ENCODE measurements at regions not wholly inside any gene's neighbourhood (a gene's known extent, or its start where the extent isn't known, plus 50 kb on each side); places are given as distances from the start of the nearest gene placed in this dataset.

DNA sequence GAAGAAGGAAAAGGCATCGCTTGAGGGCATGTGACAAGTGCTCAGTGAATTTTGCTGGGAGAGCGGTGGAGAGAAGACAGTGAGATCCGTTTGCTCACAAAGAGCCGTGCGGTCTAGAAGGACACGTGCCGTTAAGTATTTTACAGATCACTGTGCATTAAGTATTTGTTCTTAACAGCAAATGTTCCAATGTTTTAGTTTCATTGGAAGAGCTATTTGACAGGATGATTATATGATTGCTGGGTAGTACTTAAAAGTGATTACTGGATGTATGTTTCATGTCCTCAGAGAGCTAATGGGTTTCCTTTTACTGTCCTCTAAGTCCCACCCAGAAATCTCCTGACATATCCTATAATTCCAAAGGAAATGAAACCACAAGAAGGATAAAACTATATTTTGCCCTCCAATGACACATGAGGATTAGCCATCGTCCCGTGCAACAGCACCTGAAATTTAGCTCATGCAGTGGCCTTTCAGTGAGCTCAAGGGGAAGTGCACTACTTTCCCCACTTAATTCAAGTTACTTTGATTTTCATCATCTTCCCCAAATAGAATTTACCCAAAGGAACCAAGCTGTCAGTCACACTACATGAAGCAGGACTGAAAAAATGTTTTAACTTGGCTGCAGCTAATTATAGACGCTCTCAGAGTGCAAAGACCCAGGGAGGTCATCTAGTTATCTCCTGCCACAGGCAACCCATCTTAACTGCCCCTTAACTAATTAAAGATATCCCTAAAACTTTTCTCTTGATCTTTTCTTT is 80.3 kb downstream of the KLF6 start:
- DNase-seq (ENCODE audit: low spot score in 2 of 2), result no peak
- TF ChIP-seq, protein P1, sequence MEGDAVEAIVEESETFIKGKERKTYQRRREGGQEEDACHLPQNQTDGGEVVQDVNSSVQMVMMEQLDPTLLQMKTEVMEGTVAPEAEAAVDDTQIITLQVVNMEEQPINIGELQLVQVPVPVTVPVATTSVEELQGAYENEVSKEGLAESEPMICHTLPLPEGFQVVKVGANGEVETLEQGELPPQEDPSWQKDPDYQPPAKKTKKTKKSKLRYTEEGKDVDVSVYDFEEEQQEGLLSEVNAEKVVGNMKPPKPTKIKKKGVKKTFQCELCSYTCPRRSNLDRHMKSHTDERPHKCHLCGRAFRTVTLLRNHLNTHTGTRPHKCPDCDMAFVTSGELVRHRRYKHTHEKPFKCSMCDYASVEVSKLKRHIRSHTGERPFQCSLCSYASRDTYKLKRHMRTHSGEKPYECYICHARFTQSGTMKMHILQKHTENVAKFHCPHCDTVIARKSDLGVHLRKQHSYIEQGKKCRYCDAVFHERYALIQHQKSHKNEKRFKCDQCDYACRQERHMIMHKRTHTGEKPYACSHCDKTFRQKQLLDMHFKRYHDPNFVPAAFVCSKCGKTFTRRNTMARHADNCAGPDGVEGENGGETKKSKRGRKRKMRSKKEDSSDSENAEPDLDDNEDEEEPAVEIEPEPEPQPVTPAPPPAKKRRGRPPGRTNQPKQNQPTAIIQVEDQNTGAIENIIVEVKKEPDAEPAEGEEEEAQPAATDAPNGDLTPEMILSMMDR (IDR thresholded peaks at IDR 0.05), result no peak
- TF ChIP-seq POLR2A (IDR thresholded peaks at IDR 0.05), result no peak
- no peak for TF ChIP-seq POLR2AphosphoS5 (IDR thresholded peaks at IDR 0.05)
- no peak for TF ChIP-seq EP300 (IDR thresholded peaks at IDR 0.05)
- WGBS, result 90% methylated on average over 10 of the region's 10 CpGs
- no peak overlapping the region for H3K27ac ChIP-seq
- no peaks in the 10 kb centered on the region for H3K36me3 ChIP-seq
- no peaks in the 10 kb centered on the region for H3K27me3 ChIP-seq
- no peak overlapping the region for H3K4me3 ChIP-seq
- no peaks in the 10 kb centered on the region for H3K9me3 ChIP-seq
- H3K4me1 ChIP-seq, result no peaks in the 10 kb centered on the region

DNA sequence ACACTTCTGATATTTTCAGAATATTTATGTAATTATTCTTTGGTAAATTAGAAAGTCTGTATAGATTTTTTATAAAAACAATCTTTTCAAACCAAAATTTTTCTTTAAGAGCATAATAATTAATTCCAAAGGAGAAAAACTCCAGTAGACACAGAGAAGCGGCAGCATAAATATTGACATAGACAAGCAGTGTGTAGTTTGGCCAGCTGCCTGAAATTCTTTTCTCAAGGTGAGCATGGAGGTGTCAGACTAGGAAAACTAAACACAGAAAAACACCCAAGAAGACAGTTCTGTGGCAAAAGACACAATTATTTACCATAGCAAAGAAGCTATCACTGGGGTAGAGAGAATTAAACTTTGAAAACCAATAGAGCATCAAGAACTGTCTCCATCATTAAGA is 82.4 kb downstream of the KLF6 start:
- Histone ChIP-seq H3K36me3 (no peaks in the 10 kb centered on the region), H3K4me3 (no peak overlapping the region), H3K27me3 (no peaks in the 10 kb centered on the region), H3K27ac (no peak overlapping the region), H3K9me3 (no peaks in the 10 kb centered on the region), H3K4me1 (no peaks in the 10 kb centered on the region)
- no peak for DNase-seq (ENCODE audit: low spot score in 2 of 2)
- TF ChIP-seq POLR2AphosphoS5 (IDR thresholded peaks at IDR 0.05), result no peak
- TF ChIP-seq POLR2A (IDR thresholded peaks at IDR 0.05), result no peak
- no peak for TF ChIP-seq EP300 (IDR thresholded peaks at IDR 0.05)
- TF ChIP-seq, protein P1 (IDR thresholded peaks at IDR 0.05), result no peak
- 89% methylated on average over 1 of the region's 1 CpG for WGBS

DNA sequence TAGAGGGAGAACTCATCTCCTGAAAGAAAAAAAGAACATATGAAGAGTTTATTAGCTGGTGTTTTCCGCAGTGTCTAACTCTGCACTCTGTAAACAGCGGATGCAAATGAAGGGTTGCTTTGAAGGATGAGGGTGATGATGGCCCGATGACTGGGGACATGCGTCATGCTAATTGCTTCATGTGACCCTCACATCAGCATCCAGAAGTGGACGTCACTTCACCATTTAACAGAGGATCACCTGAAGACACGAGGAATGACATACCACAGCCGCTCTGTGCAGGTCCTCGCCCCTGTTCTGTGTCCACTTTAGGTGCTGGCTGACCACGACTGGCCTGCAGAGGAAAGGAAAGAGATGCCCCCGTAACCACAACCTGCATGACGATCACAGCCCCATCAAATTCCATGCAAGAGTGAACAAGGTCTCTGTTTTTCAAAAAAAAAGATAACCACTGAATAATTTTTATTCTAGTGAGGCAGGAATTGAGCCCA is 82.9 kb downstream of the KLF6 start:
- H3K27me3 ChIP-seq, result no peaks in the 10 kb centered on the region
- WGBS, result 90% methylated on average over 11 of the region's 11 CpGs
- H3K4me1 ChIP-seq, result no peaks in the 10 kb centered on the region
- no peak overlapping the region for H3K4me3 ChIP-seq
- H3K9me3 ChIP-seq, result no peaks in the 10 kb centered on the region
- H3K36me3 ChIP-seq, result no peaks in the 10 kb centered on the region
- no peak overlapping the region for H3K27ac ChIP-seq
- TF ChIP-seq EP300 (IDR thresholded peaks at IDR 0.05) (no peak), POLR2AphosphoS5 (IDR thresholded peaks at IDR 0.05) (no peak), POLR2A (IDR thresholded peaks at IDR 0.05) (no peak)
- TF ChIP-seq, protein P1 (IDR thresholded peaks at IDR 0.05), result no peak
- DNase-seq (ENCODE audit: low spot score in 2 of 2), result no peak

DNA sequence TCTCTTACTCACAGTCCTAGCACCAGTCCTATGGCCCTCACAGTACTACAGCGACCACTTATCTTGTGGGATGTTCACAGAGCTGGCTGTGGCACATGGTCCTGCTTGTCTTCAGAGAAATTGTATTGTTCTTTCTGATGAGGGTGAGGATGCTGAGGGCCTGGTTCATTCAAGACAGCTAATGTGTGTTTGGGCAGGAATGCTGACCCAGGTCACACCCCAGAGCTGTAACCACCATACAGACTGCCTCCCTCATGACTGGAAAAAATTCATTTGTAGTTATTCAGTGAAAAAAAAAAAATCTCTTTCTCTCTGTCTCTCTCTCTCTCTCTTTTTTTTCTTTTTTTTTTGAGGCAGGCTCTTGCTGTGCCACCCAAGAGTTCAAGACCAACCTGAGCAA is 83.5 kb downstream of the KLF6 start:
- Histone ChIP-seq H3K27ac (no peak overlapping the region), H3K9me3 (no peaks in the 10 kb centered on the region), H3K36me3 (no peaks in the 10 kb centered on the region), H3K4me1 (no peaks in the 10 kb centered on the region), H3K4me3 (no peak overlapping the region), H3K27me3 (no peaks in the 10 kb centered on the region)
- 86% methylated on average over 1 of the region's 1 CpG for WGBS
- no peak for DNase-seq (ENCODE audit: low spot score in 2 of 2)
- TF ChIP-seq POLR2AphosphoS5 (IDR thresholded peaks at IDR 0.05) (no peak), EP300 (IDR thresholded peaks at IDR 0.05) (no peak), POLR2A (IDR thresholded peaks at IDR 0.05) (no peak)
- TF ChIP-seq, protein P1 (IDR thresholded peaks at IDR 0.05), result no peak

DNA sequence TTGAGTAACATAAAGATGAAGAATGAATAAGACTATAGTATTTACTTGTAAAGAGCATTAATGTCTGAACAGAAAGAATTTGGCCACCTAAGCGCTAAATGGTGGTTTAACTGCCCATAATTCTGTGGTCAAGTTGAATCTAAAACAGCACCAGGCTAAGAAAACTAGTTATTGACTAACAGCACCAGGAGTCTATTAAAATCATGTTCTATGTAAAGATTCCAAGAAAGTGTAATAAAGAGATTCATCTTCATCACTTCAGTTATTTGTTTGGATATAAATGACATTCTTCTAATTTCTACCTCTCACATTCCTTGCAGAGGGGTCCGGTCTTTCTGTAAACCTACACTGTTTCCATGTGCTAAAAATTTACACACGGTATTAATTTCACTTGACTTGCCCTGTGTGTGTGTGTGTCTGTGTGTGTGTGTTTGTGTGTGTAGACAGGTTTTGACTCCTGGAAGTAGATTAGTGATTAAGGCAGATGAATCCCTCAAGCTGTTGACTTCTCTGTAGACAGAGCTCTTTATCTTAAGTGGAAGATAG is 84.4 kb downstream of the KLF6 start:
- TF ChIP-seq POLR2AphosphoS5 (IDR thresholded peaks at IDR 0.05) (no peak), EP300 (IDR thresholded peaks at IDR 0.05) (no peak), POLR2A (IDR thresholded peaks at IDR 0.05) (no peak)
- TF ChIP-seq, protein P1 (IDR thresholded peaks at IDR 0.05), result no peak

More for the DNA sequence above, 84.4 kb downstream of the KLF6 start:
- H3K9me3 ChIP-seq, result no peaks in the 10 kb centered on the region
- H3K4me1 ChIP-seq, result no peaks in the 10 kb centered on the region
- no peak overlapping the region for H3K27ac ChIP-seq
- no peak for DNase-seq (ENCODE audit: low spot score in 2 of 2)
- 61% methylated on average over 3 of the region's 3 CpGs for WGBS
- H3K36me3 ChIP-seq, result no peaks in the 10 kb centered on the region
- no peak overlapping the region for H3K4me3 ChIP-seq
- H3K27me3 ChIP-seq, result no peaks in the 10 kb centered on the region

All from suprapubic skin (tissue), 4 donors.